CD4-positive, alpha-beta T cell treated with Interleukin-4 for 4 hours (primary cell): ENCODE measurements at regions not wholly inside any gene's neighbourhood (a gene's known extent, or its start where the extent isn't known, plus 50 kb on each side); places are given as distances from the start of the nearest gene placed in this dataset.

Source experiments
- DNase-seq: peaks from one replicate; pipeline ENCODE4 v3.0.0-alpha.2; 2020

GRCh38 chr10:129274748-129275474, 192.1 kb upstream of the MGMT start:
- DNase-seq = no peak

- DNase-seq = no peak
Measured at GRCh38 chr10:129275886-129276285, 191.2 kb upstream of the MGMT start.

- no peak for DNase-seq
Measured at GRCh38 chr10:129277084-129277483, 190.0 kb upstream of the MGMT start.

- DNase-seq = no peak
Measured at GRCh38 chr10:129277841-129278240, 189.2 kb upstream of the MGMT start.

- no peak for DNase-seq
Measured at GRCh38 chr10:129278686-129279085, 188.4 kb upstream of the MGMT start.

- no peak for DNase-seq
Measured at GRCh38 chr10:129279446-129280154, 187.4 kb upstream of the MGMT start.

- no peak for DNase-seq
Measured at GRCh38 chr10:129280155-129280502, 186.9 kb upstream of the MGMT start.

- no peak for DNase-seq
Measured at GRCh38 chr10:129280908-129281586, 186.0 kb upstream of the MGMT start.

GRCh38 chr10:129285459-129285858, 181.6 kb upstream of the MGMT start:
- no peak for DNase-seq

- no peak for DNase-seq
Measured at GRCh38 chr10:129288999-129289584, 177.9 kb upstream of the MGMT start.

GRCh38 chr10:129293991-129294700, 172.9 kb upstream of the MGMT start:
- DNase-seq = no peak

GRCh38 chr10:129294944-129295343, 172.1 kb upstream of the MGMT start:
- DNase-seq = no peak

GRCh38 chr10:129305046-129305445, 162.0 kb upstream of the MGMT start:
- no peak for DNase-seq

- no peak for DNase-seq
Measured at GRCh38 chr10:129307141-129307540, 159.9 kb upstream of the MGMT start.

GRCh38 chr10:129308953-129309564, 158.0 kb upstream of the MGMT start:
- DNase-seq = no peak

GRCh38 chr10:129309565-129309964, 157.5 kb upstream of the MGMT start:
- no peak for DNase-seq

GRCh38 chr10:129310881-129311280, 156.2 kb upstream of the MGMT start:
- DNase-seq = no peak

- no peak for DNase-seq
Measured at GRCh38 chr10:129319934-129320333, 147.1 kb upstream of the MGMT start.

GRCh38 chr10:129320340-129320739, 146.7 kb upstream of the MGMT start:
- no peak for DNase-seq

- no peak for DNase-seq
Measured at GRCh38 chr10:129321727-129322126, 145.3 kb upstream of the MGMT start.

- no peak for DNase-seq
Measured at GRCh38 chr10:129322933-129323820, 143.9 kb upstream of the MGMT start.

- no peak for DNase-seq
Measured at GRCh38 chr10:129323879-129324278, 143.2 kb upstream of the MGMT start.
